SIG-M5 treated with dmso at 0.1 percent for 504 hours (cell line): ENCODE measurements at regions not wholly inside any gene's neighbourhood (a gene's known extent, or its start where the extent isn't known, plus 50 kb on each side); places are given as distances from the start of the nearest gene placed in this dataset.
"Not testable (repeated sequence)": the region's sequence is repeated elsewhere in the genome, so short reads cannot be mapped to it uniquely, and the experiment has no call there.

Experiments
- DNase-seq: peaks from one replicate; lab custom pipeline; 2025; ENCODE audit not compliant: unreplicated experiment; lab: John Stamatoyannopoulos, UW

DNA sequence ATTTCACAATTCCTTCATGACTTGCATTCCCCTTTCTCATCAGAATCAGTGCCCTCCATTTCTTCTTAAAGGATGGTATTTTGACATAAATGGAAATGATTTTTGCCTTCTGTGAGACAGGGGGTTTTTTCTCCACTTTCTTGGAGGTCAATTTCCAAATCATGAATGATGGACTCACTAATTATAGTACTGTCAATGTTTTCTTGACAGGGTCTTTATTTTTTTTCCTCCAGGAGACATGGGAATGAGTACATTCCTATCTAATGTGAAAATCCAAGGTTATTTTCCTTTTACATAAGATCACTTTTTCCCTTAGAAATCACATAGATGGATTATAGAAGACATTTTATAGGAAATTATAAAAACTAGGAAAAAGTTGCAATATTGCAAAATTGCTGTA lies 141.7 kb downstream of the SPATA31A6 start:
- not testable (repeated sequence) for DNase-seq

DNA sequence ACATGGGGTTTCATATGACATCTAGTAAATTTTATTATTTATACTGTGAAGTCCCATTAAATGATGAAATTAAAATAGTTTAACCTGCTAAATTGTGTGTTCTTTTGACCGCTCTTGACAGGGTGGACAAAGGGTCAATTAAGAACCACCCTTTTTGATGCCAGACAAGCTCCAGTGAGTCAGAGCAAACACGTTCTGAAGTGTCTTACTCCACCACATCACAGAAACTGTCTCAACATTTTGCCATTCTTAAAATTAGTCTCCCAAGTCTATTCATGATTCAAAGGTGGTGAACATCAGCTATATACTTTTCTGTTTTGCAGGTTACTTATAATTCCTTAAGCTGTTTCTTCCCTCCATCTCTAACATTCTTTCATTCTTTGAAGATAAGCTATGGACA lies 142.1 kb downstream of the SPATA31A6 start:
- DNase-seq, result not testable (repeated sequence)

DNA sequence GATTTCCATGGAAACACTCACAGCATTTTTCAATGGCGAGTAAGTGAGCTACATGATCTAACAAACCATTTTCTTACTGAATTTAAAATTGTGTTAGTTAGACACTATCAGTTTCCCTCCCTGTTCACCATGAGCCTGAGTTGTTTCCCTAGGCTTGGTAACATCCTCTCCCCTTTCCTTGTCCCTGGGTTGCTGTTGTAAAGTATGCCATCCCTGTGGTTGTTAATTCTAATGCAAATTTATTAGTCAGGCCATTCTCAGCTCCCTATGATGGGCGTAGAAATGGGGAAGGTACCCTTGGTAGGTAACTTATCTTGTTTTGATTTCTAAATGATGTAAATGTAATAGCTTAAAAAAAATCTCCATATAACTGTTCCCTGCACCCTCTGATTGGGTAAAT lies 143.0 kb downstream of the SPATA31A6 start:
- not testable (repeated sequence) for DNase-seq

DNA sequence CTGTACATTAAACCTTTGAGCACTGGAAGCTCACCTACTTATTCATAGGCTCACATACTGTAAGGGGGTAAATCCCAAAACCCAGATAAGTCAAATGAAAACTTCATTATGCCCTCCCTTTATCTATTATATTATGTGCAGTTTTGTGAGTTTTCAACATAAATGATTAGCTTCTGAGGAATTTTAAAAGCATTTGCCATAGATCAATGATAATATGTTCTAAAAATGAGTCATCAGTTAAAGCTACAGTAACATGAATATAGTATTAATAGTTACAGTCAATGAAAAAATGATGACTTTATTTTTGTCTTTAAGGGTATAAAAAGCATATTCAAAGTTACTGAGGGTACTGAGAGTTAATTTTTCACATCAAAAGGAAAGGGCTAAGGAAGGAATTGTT lies 151.9 kb downstream of the SPATA31A6 start:
- DNase-seq, result not testable (repeated sequence)

DNA sequence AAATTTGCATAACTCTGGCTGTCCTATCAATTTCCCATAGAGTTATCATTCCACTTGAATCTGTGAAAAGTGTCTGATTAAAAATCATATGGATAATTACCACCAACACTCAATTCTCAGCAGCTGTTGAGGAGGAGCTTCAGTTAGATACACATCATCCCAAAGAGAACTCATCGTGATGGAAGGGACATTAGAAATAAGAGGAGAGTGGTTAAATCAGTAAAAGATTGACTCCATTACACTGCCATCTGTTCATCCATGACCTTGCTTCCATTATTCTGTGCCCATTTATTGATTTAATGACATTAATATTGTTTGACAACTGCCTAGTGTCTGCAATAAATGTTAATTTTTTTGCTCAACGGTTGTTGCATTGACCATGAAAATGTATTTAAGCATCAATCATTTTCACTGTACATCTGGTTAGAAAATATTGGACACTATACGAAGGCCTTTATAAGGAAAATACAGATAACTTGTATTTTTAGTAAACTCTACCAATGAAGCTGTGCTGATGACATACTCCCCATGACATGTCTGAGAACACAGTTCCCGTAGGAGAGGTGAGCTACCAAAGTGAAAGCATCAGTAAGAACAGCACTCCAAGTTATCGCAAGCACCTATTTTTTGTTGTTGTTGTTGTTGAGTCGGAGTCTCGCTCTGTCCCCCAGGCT lies 152.7 kb downstream of the SPATA31A6 start:
- DNase-seq, result not testable (repeated sequence)

DNA sequence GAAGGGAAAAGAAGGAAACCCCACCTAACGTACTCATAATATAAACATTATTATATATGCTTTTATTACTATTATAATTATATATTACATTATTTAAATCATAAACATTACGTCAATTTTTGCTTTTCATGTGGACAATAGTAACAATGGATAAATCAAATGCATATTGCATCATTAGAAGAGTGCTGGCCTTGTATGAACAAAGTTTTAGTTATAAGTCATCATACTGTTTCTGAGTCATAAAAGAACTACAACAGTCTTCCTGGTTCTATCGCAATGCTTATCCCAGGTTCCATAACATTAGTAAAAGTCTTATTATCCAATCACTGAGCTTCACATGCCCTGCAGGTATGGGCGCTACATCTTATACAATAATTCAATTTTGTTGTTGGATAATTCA lies 154.8 kb downstream of the SPATA31A6 start:
- not testable (repeated sequence) for DNase-seq

DNA sequence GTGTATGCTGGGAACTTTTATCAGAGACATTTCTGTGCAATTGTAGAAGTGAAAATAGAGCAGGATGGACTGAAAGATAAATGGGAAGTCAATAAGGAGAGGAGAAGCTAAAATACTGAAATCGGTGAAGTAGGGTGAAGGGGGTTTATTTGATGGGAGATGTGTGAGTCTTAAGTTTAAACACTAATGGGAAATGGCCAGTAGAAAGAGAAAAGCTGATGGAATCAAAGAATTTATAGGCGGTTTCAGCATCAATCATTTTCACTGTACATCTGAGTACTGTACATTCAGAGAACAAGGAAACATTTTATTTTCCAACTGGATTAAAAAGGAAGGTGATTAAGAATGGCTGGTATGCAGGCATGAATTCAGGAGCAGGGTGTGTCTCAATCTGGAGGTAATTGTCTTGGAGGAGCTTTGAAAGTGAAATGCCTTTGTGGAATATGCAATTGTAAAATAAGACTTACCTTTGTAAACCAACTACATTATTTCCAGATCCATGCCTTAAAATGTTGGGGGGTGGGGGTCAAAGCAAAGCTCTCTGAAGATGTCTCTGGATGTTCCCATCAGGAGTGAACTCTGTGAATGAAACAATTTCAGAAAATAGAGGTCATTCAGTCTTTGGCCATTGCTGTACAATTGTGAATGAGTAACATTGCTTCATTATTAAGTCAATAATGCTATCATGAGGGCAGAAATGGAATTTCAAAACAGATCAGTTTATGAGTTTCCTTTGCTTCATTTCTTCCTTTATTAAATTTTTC lies 156.4 kb downstream of the SPATA31A6 start:
- not testable (repeated sequence) for DNase-seq

DNA sequence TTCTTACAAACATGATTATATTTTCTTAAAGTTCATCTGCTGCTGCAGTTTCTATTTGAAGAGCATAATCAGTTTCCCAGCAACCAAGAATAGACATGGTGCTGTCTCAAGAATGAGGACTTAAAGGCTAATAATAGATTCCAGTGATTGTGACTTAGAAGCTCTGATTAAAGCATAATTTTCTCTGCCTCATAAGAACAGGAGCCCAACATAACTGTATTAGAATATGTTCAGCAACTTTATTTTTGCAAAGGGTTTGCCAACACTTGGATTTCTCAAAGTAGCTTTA lies 156.9 kb downstream of the SPATA31A6 start:
- DNase-seq, result not testable (repeated sequence)

DNA sequence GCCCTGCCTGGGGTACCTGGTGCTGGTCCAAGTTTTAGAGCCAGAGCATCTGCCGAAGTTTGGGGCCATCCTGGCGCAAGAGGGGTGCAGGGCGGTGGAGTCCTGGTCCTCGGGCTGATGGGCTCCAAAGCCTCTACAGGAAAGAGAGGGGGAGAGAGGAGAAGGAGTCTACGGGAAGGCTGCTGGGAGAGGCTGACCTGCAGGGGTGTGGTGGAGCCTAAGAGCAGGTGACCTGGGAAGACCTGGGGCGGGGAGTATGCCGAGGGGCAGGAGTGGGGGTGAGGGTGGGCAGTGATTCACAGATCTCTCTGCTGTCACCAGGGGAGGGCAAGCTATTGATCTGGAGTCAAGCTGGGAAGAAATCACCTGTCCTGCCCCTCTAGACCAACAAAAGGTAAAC lies 158.4 kb downstream of the SPATA31A6 start:
- DNase-seq, result not testable (repeated sequence)

DNA sequence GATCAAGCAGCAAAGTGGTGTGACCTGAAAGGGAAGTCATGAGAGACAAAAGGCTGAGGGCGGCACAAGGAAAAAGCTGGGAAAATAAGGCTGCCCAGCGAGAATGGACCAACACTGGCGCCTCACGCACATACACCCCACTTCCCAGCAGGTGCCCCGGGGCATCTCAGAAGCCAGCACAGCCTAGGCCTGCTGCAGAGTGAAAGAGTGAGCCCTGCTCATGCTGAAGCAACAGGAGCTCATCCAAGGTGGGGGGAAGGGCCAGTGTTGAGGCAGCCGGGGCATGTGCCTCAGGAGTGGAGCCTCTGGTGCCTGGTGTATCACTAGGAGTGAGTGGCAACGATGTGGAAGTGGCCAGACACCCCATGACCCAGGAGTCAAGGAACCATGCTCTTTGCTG lies 158.8 kb downstream of the SPATA31A6 start:
- not testable (repeated sequence) for DNase-seq

DNA sequence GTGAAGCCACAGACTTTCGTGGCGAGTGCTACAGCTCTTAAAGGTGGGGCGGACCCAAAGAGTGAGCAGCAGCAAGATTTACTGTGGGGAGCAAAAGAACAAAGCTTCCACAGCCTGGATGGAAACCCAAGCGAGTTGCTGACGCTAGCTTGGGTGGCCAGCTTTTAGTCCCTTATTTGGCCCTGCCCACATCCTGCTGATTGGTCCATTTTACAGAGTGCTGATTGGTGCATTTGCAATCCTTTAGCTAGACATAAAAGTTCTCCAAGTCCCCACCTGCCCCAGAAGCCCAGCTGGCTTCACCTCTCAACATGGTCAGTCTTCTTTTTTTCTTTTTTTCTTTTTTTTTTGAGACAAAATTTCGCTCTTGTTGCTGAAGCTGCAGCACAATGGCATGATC lies 161.0 kb downstream of the SPATA31A6 start:
- not testable (repeated sequence) for DNase-seq

DNA sequence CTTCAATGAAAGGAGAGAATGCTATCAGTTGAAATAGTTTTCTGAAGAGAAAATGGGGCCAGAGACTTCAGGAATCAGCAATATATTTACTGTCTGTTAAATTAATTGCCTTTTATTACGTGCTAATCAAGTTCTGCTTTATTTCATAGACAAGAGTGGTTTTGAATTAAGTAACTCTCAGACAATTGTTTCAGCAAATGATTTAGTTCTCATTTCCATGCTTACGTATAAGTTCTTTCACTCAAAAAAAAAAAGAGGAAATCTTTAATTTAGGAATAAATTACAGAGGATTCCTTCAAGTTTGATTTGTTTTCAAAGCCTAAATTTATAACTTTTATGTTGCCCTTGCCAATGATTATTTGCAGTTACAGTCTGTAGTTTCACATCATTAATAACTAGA lies 163.5 kb downstream of the SPATA31A6 start:
- not testable (repeated sequence) for DNase-seq

DNA sequence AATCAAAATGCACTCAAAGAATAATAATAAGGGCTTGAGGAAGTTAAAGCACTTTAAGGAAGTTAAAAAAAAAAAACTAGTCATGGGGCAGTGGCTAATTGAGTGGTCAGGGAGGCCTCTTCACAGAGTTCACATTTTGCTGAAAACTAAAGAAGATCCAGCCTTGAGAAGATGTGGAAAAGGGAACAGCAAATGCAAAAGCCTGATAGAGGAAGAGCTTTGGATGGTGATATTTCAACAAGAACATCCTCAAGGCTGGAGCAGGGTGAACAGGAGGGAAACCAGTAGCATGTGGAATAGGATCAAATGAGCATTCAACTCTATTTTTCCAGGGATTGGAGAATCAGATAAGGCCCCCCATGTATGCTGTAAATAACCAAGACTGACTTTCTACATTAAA lies 165.7 kb downstream of the SPATA31A6 start:
- not testable (repeated sequence) for DNase-seq

DNA sequence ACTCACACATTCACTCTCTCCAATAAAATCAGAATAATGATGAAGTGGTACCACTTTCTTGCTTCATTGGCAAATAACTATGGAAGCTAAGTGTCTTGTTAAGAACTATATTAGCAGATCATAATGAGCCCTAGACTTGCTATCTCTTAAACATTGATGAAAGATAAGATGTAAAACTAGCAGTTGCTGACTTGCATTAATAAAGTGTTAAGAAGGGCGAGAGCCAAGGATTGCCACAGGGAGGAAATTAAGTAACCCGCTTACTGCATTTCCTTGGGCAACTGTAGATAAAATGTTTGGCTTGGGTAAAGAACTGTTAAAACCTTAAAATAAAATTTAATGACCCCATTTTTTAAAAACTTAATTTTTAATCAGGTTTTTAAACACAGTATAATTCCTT lies 167.0 kb downstream of the SPATA31A6 start:
- not testable (repeated sequence) for DNase-seq

DNA sequence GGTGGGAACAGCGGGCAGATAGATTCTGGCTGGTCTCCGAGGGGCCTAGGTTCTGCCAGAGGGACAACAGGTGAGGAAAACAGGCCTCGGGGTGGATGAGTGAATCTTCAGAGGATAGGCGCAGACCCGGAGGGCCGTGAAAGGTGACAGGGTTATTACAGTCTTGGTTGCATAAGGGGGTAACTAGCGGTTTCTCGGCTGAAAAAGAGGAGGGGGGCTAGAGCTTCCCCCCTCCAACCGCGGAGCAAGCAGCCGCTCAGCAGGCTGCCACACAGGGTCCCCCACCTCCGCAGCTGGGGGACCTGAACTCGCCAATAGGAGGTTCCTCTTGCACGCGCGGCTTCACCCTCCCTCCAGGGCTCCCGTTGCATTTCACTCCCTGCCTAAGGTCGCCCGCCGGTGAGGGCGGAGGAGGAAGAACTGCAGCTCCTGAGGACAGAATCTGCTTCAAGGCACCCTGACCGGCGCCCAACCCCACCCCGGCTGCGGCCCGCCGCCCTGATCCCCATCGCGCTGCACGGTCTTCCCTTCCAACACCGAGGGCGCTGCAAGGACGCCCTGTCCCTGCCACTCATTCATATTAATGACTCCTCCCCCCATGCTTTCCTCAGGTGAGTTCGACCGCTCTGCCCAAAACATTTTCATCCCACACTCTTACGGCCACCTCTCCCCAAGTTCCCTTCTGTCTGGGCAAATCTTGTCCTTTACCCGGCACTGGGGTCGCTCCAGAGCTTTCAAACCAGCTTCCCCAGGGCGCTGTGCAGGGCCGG lies 174.3 kb downstream of the SPATA31A6 start:
- not testable (repeated sequence) for DNase-seq

DNA sequence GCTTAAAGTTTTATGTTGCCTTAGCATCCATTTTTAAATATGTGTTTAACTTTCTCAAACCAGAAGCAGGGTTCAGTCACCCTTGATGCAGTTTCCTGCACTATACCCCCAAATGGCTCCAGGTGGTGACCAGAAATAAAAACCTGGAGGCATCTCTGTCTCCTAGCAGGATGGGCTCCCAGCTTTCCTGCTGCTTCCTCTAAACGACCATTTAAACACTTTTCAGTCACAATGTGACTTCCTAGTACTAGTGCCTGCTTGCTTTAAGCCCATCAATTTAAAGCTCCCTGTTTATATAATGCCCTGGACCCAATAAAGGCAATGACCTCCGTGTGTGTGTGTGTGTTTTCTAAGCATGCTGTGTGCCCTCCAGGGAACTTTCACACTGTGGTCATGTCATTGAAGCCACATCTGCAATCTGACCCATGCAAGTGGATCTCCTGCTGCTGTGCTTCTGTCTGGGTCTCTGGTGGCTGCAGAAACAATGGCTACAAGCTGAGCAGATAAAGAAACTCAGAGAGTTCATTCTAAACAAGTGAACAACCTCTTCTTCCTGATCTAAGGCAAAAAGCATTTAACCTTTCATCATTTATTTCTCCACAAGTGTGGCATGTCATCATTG lies 175.3 kb downstream of the SPATA31A6 start:
- not testable (repeated sequence) for DNase-seq

DNA sequence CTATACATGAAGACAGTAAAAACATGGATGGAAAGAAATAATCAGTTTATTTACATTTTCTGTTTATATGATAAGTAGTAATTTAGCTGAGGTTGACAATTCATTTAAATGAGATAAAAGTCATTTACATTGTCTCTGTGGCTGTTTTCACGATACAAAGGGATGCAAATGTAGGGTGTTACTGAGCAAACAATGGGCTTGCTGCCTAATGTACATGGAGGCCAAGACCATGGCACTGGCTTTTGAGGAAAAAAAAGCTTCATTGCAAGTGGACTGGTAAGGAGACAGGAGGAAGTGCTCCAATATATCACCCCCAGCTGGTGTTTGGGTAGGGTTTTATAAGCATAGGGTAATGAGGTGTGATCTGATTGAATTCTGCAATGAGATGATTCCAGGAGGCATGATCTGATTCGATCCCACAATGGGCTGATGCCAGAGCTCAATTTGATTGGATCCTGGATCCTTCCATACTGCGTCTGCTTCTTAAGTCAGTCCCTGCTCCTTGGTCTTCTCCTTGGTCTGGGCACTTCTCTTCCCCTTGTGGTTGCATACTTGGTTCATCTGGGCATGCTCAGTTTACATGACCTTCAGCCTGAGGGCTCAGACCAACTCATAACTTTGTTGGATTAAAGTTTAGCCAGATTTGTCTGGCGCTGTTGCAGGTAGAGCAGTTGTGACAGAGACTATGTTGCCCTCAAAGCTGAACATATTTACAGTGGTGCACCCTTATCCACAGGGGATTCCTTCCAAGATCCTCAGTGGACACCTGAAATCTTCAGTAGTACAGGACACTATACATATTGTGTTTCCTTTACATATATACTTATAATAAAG lies 181.2 kb downstream of the SPATA31A6 start:
- DNase-seq, result not testable (repeated sequence)

DNA sequence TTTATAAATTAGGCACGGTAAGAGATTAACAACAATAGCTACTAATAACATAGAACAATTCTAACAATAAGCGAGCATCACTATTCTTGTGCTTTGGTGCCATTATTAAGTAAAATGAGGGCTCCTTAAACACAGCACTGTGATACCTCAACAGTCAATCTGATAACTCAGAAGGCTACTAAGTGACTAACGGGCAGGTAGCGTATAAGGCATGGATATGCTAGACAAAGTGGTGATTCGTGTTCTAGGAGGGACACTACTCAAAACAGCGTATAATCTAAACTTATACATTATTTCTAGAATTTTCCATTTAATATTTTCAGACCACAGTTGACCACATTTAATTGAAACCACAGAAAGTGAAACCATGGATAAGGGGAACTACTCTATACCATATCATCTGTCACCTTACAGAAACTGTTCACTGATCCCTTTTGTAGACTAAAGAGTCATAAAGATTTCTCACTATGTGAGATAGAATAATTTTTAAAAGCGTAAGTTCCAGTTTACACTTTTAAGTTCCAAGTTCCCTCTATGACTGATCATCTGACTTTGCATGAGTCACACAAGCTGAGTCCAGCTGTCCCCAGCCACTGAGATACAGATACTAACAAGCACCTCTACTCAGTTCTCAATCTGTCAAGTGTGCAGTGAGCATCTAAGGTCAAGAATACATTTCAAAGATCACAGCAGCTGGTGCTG lies 181.9 kb downstream of the SPATA31A6 start:
- not testable (repeated sequence) for DNase-seq

DNA sequence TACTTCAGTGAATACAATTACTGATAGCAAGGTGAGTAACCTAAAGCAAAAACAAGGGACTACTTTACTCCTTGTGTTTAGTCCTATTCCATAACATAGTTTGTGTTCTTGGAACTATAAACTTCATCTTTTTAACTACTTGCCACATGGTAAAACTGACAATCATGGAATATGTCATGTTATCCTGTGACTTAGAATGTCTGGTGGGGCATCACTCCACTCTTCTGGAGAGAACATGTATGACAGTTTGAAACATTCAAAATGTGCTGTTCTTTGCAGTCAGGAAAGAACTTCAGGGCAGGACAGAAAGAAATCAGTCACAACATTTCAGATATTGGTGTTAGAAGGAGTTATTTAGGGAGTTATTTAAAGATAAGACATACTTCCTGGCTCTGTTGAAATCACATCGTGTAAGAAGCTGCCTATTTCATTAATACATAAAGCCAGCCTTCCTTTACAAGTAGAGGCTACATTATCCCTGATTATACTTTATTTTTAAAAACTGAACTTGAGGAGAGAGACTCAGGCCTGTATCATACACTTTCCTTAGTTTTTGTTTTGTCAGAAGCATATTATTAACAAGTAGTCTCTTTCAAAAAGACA lies 184.9 kb downstream of the SPATA31A6 start:
- DNase-seq, result not testable (repeated sequence)
